SK-N-MC (cell line): ENCODE measurements at regions not wholly inside any gene's neighbourhood (a gene's known extent, or its start where the extent isn't known, plus 50 kb on each side); places are given as distances from the start of the nearest gene placed in this dataset.

Experiments used
- DNase-seq: peaks from one replicate; pipeline ENCODE4 v3.0.0-alpha.2; 2011; ENCODE audit warnings: low read depth, low spot score
- H3K27ac ChIP-seq: fragments of 200-600 bp; sonication (generic); 2 replicates; pipeline ENCODE4 v1.5.1; 2016; ENCODE audit warnings: mixed run types
- H3K36me3 ChIP-seq: fragments of 200-600 bp; sonication (generic); 2 replicates; pipeline ENCODE4 v1.6.1; 2017; ENCODE audit warnings: antibody characterized with exemption, low read length, mixed read lengths; ENCODE audit not compliant: insufficient read depth
- H3K4me3 ChIP-seq: fragments of 200-600 bp; sonication (generic); 2 replicates; pipeline ENCODE4 v1.5.1; 2016
- H3K9ac ChIP-seq: fragments of 200-600 bp; sonication (generic); 2 replicates; pipeline ENCODE4 v1.8.0; 2017; ENCODE audit warnings: mixed run types, mixed read lengths; ENCODE audit not compliant: insufficient read length
- H3K9me3 ChIP-seq: fragments of 200-600 bp; sonication (generic); 2 replicates; pipeline ENCODE4 v1.6.1; 2017; ENCODE audit warnings: low read depth, mild to moderate bottlenecking, antibody characterized with exemption, low read length, moderate library complexity, mixed read lengths
- EZH2 ChIP-seq: fragments of 200-600 bp; sonication (generic); IDR thresholded peaks from one replicate; pipeline ENCODE4 v1.6.1; 2017; ENCODE audit warnings: antibody characterized with exemption
- FOXP2 ChIP-seq: optimal IDR thresholded peaks from 2 replicates; pipeline ENCODE3; 2011; ENCODE audit warnings: mild to moderate bottlenecking, moderate library complexity; ENCODE audit not compliant: insufficient read depth; ENCODE audit errors: extremely low read length, control extremely low read depth
- POLR2AphosphoS5 ChIP-seq: IDR thresholded peaks from 2 replicates; pipeline ENCODE4 v1.6.1; 2012; ENCODE audit warnings: mild to moderate bottlenecking, low read depth, low read length, borderline replicate concordance

GRCh38 chr13:58134012-58134411, 502.5 kb downstream of the PCDH17 start:
- Histone ChIP-seq H3K9me3 (no peaks in the 10 kb centered on the region), H3K27ac (no peak overlapping the region), H3K36me3 (no peaks in the 10 kb centered on the region), H3K9ac (no peak overlapping the region), H3K4me3 (no peak overlapping the region)
- DNase-seq = no peak
- TF ChIP-seq POLR2AphosphoS5 (no peak), EZH2 (no peak), FOXP2 (no peak)

- H3K9me3 ChIP-seq = no peaks in the 10 kb centered on the region
- no peak overlapping the region for H3K27ac ChIP-seq
- H3K36me3 ChIP-seq = no peaks in the 10 kb centered on the region
- no peak overlapping the region for H3K4me3 ChIP-seq
- TF ChIP-seq POLR2AphosphoS5 = no peak
- TF ChIP-seq EZH2 = no peak
- no peak for TF ChIP-seq FOXP2
- H3K9ac ChIP-seq = no peak overlapping the region
- no peak for DNase-seq
Observed at GRCh38 chr13:58134525-58134924, 503.0 kb downstream of the PCDH17 start.

GRCh38 chr13:58142952-58143351, 511.4 kb downstream of the PCDH17 start:
- Histone ChIP-seq H3K4me3 (no peak overlapping the region), H3K9ac (no peak overlapping the region)
- no peak for DNase-seq

GRCh38 chr13:58144616-58145015, 513.1 kb downstream of the PCDH17 start:
- Histone ChIP-seq H3K9me3 (no peaks in the 10 kb centered on the region), H3K27ac (no peak overlapping the region), H3K9ac (no peak overlapping the region), H3K4me3 (no peak overlapping the region), H3K36me3 (no peaks in the 10 kb centered on the region)
- TF ChIP-seq FOXP2 = no peak
- TF ChIP-seq EZH2 = no peak
- TF ChIP-seq POLR2AphosphoS5 = no peak
- no peak for DNase-seq

More at GRCh38 chr13:58142952-58143351, 511.4 kb downstream of the PCDH17 start:
- Histone ChIP-seq H3K27ac (no peak overlapping the region), H3K36me3 (no peaks in the 10 kb centered on the region), H3K9me3 (no peaks in the 10 kb centered on the region)
- no peak for TF ChIP-seq FOXP2
- TF ChIP-seq EZH2 = no peak
- no peak for TF ChIP-seq POLR2AphosphoS5

- no peak for DNase-seq
- H3K4me3 ChIP-seq = no peak overlapping the region
- H3K9ac ChIP-seq = no peak overlapping the region
Observed at GRCh38 chr13:58151452-58151851, 519.9 kb downstream of the PCDH17 start.

GRCh38 chr13:58160980-58161379, 529.4 kb downstream of the PCDH17 start:
- no peak for TF ChIP-seq EZH2
- no peak for TF ChIP-seq FOXP2
- no peak for TF ChIP-seq POLR2AphosphoS5
- H3K36me3 ChIP-seq = no peaks in the 10 kb centered on the region

More at GRCh38 chr13:58151452-58151851, 519.9 kb downstream of the PCDH17 start:
- Histone ChIP-seq H3K27ac (no peak overlapping the region), H3K9me3 (no peaks in the 10 kb centered on the region), H3K36me3 (no peaks in the 10 kb centered on the region)
- no peak for TF ChIP-seq FOXP2
- no peak for TF ChIP-seq EZH2
- TF ChIP-seq POLR2AphosphoS5 = no peak

GRCh38 chr13:58165617-58166016, 534.1 kb downstream of the PCDH17 start:
- H3K4me3 ChIP-seq = no peak overlapping the region
- no peak overlapping the region for H3K9ac ChIP-seq
- no peak overlapping the region for H3K27ac ChIP-seq
- DNase-seq = no peak
- no peaks in the 10 kb centered on the region for H3K36me3 ChIP-seq
- TF ChIP-seq POLR2AphosphoS5 (no peak), FOXP2 (no peak), EZH2 (no peak)
- H3K9me3 ChIP-seq = no peaks in the 10 kb centered on the region

More at GRCh38 chr13:58160980-58161379, 529.4 kb downstream of the PCDH17 start:
- Histone ChIP-seq H3K27ac (no peak overlapping the region), H3K9me3 (no peaks in the 10 kb centered on the region), H3K4me3 (no peak overlapping the region), H3K9ac (no peak overlapping the region)
- no peak for DNase-seq

GRCh38 chr13:58181111-58181510, 549.6 kb downstream of the PCDH17 start:
- no peaks in the 10 kb centered on the region for H3K36me3 ChIP-seq
- H3K9ac ChIP-seq = no peak overlapping the region
- H3K9me3 ChIP-seq = no peaks in the 10 kb centered on the region
- H3K4me3 ChIP-seq = no peak overlapping the region
- H3K27ac ChIP-seq = no peak overlapping the region
- TF ChIP-seq FOXP2 = no peak
- no peak for TF ChIP-seq EZH2
- no peak for TF ChIP-seq POLR2AphosphoS5
- no peak for DNase-seq

- TF ChIP-seq POLR2AphosphoS5 = no peak
- TF ChIP-seq FOXP2 = no peak
- TF ChIP-seq EZH2 = no peak
- no peak overlapping the region for H3K9ac ChIP-seq
Observed at GRCh38 chr13:58187881-58188280, 556.3 kb downstream of the PCDH17 start.

More at GRCh38 chr13:58187881-58188280, 556.3 kb downstream of the PCDH17 start:
- no peaks in the 10 kb centered on the region for H3K36me3 ChIP-seq
- no peak overlapping the region for H3K27ac ChIP-seq
- no peak overlapping the region for H3K4me3 ChIP-seq
- H3K9me3 ChIP-seq = no peaks in the 10 kb centered on the region
- no peak for DNase-seq
